ENCODE measurements at regions not wholly inside any gene's neighbourhood (a gene's known extent, or its start where the extent isn't known, plus 50 kb on each side); places are given as distances from the start of the nearest gene placed in this dataset.

DNA sequence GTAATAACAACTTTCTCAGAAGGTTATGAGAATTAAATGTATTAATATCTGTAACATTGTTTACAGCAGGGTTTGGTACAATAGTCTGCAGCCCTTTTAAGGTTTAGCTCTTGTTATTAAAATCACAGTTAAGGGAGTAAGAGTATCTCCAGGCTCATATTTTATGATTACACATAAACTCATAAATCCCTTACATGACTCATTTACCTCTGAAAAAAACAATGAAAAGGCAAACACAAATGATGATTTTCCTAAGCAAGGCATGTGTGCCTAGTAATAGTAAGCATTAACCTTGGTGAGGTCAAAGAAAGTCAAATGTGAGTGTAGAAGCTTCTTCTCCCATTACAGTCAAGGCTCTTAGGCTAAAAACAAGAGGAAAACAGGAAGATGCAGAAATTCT, 84.5 kb upstream of the ADGRL4 start:
- Histone ChIP-seq H3K4me1 (ENCODE audit: insufficient read depth, insufficient read length) (no peaks in the 10 kb centered on the region), H3K36me3 (ENCODE audit: insufficient read depth, insufficient read length, low read length) (no peaks in the 10 kb centered on the region), H3K27me3 (ENCODE audit: insufficient read depth, insufficient read length) (no peaks in the 10 kb centered on the region), H3K9me3 (ENCODE audit: insufficient read depth, low read length) (no peaks in the 10 kb centered on the region), H3K4me3 (ENCODE audit: insufficient read length, low read depth) (no peak overlapping the region), H3K9ac (ENCODE audit: insufficient read length, low read depth) (no peak overlapping the region)
- TF ChIP-seq YY1 (IDR thresholded peaks at IDR 0.05; ENCODE audit: insufficient read depth, insufficient read length) (no peak), SUZ12 (IDR thresholded peaks at IDR 0.05; ENCODE audit: extremely low read depth, insufficient read depth, insufficient read length) (no peak), ZNF274 (IDR thresholded peaks at IDR 0.05; ENCODE audit: low read depth, low read length) (no peak)
- no peak for DNase-seq (ENCODE audit: low read depth, low spot score)

- TF ChIP-seq ZNF274 (IDR thresholded peaks at IDR 0.05; ENCODE audit: low read depth, low read length) = no peak
- no peak for TF ChIP-seq YY1 (IDR thresholded peaks at IDR 0.05; ENCODE audit: insufficient read depth, insufficient read length)
- TF ChIP-seq SUZ12 (IDR thresholded peaks at IDR 0.05; ENCODE audit: extremely low read depth, insufficient read depth, insufficient read length) = no peak
- no peaks in the 10 kb centered on the region for H3K4me1 ChIP-seq (ENCODE audit: insufficient read depth, insufficient read length)
- H3K4me3 ChIP-seq (ENCODE audit: insufficient read length, low read depth) = no peak overlapping the region
- H3K27me3 ChIP-seq (ENCODE audit: insufficient read depth, insufficient read length) = no peaks in the 10 kb centered on the region
- H3K36me3 ChIP-seq (ENCODE audit: insufficient read depth, insufficient read length, low read length) = no peaks in the 10 kb centered on the region
- H3K9ac ChIP-seq (ENCODE audit: insufficient read length, low read depth) = no peak overlapping the region
- no peak for DNase-seq (ENCODE audit: low read depth, low spot score)
- no peaks in the 10 kb centered on the region for H3K9me3 ChIP-seq (ENCODE audit: insufficient read depth, low read length)
Observed at GRCh38 chr1:79089946-79090345, 83.4 kb upstream of the ADGRL4 start.

GRCh38 chr1:79082233-79082632, 75.7 kb upstream of the ADGRL4 start:
- no peaks in the 10 kb centered on the region for H3K36me3 ChIP-seq (ENCODE audit: insufficient read depth, insufficient read length, low read length)
- DNase-seq (ENCODE audit: low read depth, low spot score) = no peak
- H3K9me3 ChIP-seq (ENCODE audit: insufficient read depth, low read length) = no peaks in the 10 kb centered on the region; the same call in 1 of the 2 replicates
- H3K9ac ChIP-seq (ENCODE audit: insufficient read length, low read depth) = no peak overlapping the region
- no peaks in the 10 kb centered on the region for H3K27me3 ChIP-seq (ENCODE audit: insufficient read depth, insufficient read length)
- TF ChIP-seq SUZ12 (IDR thresholded peaks at IDR 0.05; ENCODE audit: extremely low read depth, insufficient read depth, insufficient read length) = no peak
- no peak for TF ChIP-seq YY1 (IDR thresholded peaks at IDR 0.05; ENCODE audit: insufficient read depth, insufficient read length)
- no peak for TF ChIP-seq ZNF274 (IDR thresholded peaks at IDR 0.05; ENCODE audit: low read depth, low read length)
- H3K4me1 ChIP-seq (ENCODE audit: insufficient read depth, insufficient read length) = no peaks in the 10 kb centered on the region
- no peak overlapping the region for H3K4me3 ChIP-seq (ENCODE audit: insufficient read length, low read depth)

DNA sequence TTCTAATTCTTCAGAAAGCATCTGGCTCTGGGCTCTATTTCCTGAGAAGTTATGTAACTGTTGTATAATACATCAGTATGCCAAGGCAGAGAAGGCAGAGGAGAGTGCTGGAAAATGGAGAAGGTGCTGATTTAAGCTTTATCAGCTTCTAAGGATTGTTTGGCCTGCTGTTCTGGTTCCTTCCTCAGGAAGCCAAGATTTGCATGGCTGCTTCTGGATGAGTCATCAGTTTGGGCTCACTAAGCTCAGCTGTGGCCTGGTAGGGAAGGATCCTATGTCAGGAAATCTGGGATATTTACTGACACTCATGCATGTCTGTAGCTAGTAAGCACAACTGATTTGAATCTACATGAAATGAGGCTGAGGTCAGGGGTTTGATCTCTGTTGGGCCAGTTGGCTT, 73.2 kb upstream of the ADGRL4 start:
- Histone ChIP-seq H3K9ac (ENCODE audit: insufficient read length, low read depth) (no peak overlapping the region), H3K4me3 (ENCODE audit: insufficient read length, low read depth) (no peak overlapping the region), H3K36me3 (ENCODE audit: insufficient read depth, insufficient read length, low read length) (no peaks in the 10 kb centered on the region), H3K9me3 (ENCODE audit: insufficient read depth, low read length) (no peaks in the 10 kb centered on the region; the same call in 1 of the 2 replicates), H3K4me1 (ENCODE audit: insufficient read depth, insufficient read length) (no peaks in the 10 kb centered on the region), H3K27me3 (ENCODE audit: insufficient read depth, insufficient read length) (no peaks in the 10 kb centered on the region)
- TF ChIP-seq SUZ12 (IDR thresholded peaks at IDR 0.05; ENCODE audit: extremely low read depth, insufficient read depth, insufficient read length) (no peak), ZNF274 (IDR thresholded peaks at IDR 0.05; ENCODE audit: low read depth, low read length) (no peak), YY1 (IDR thresholded peaks at IDR 0.05; ENCODE audit: insufficient read depth, insufficient read length) (no peak)
- peak; percentile 62 for DNase-seq (ENCODE audit: low read depth, low spot score)

DNA sequence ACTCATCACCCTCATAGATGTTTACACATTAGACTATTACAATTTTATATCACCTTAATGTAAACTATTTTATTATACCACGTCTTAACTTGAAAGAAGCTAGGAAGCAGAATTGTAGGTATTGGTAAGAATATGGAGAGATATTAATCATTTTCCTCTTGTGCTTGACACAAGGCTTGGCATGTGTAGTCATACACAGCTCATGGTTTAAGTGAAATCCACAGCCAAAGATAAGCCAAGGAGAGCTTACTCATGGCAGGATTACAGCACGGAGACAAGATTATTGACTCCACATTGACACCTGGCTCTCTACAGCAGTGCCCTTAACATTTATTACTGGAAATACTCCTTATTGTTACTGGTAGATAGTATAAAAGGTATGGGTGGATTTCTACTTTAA, 68.4 kb upstream of the ADGRL4 start:
- H3K36me3 ChIP-seq (ENCODE audit: insufficient read depth, insufficient read length, low read length) = no peaks in the 10 kb centered on the region
- H3K4me3 ChIP-seq (ENCODE audit: insufficient read length, low read depth) = no peak overlapping the region
- no peak overlapping the region for H3K9ac ChIP-seq (ENCODE audit: insufficient read length, low read depth)
- no peaks in the 10 kb centered on the region for H3K27me3 ChIP-seq (ENCODE audit: insufficient read depth, insufficient read length)
- TF ChIP-seq YY1 (IDR thresholded peaks at IDR 0.05; ENCODE audit: insufficient read depth, insufficient read length) = no peak
- TF ChIP-seq ZNF274 (IDR thresholded peaks at IDR 0.05; ENCODE audit: low read depth, low read length) = no peak
- TF ChIP-seq SUZ12 (IDR thresholded peaks at IDR 0.05; ENCODE audit: extremely low read depth, insufficient read depth, insufficient read length) = no peak
- no peak for DNase-seq (ENCODE audit: low read depth, low spot score)
- no peaks in the 10 kb centered on the region for H3K4me1 ChIP-seq (ENCODE audit: insufficient read depth, insufficient read length)
- no peaks in the 10 kb centered on the region; the same call in 1 of the 2 replicates for H3K9me3 ChIP-seq (ENCODE audit: insufficient read depth, low read length)

DNA sequence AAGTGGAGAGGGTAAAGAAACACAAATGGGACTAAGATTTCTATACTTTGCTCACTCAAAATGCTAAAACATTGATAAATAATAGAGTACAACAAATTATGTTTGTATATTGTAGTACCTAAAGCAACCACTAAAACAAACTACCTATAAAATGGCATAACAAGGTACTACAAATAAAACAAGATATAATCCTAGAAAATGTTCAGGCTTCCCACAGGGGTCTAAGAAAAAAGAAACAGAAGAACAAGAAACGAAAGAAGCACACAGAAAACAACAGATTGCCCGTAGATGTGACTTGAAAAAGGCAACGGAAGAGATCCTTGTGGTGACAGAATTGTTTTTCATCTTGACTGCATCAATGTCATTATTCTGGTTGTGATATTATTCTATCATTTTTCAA, 63.3 kb upstream of the ADGRL4 start:
- TF ChIP-seq ZNF274 (IDR thresholded peaks at IDR 0.05; ENCODE audit: low read depth, low read length) = no peak
- TF ChIP-seq YY1 (IDR thresholded peaks at IDR 0.05; ENCODE audit: insufficient read depth, insufficient read length) = no peak
- TF ChIP-seq SUZ12 (IDR thresholded peaks at IDR 0.05; ENCODE audit: extremely low read depth, insufficient read depth, insufficient read length) = no peak
- no peak overlapping the region for H3K9ac ChIP-seq (ENCODE audit: insufficient read length, low read depth)
- H3K4me3 ChIP-seq (ENCODE audit: insufficient read length, low read depth) = no peak overlapping the region
- no peaks in the 10 kb centered on the region for H3K27me3 ChIP-seq (ENCODE audit: insufficient read depth, insufficient read length)
- H3K9me3 ChIP-seq (ENCODE audit: insufficient read depth, low read length) = no peaks in the 10 kb centered on the region
- H3K4me1 ChIP-seq (ENCODE audit: insufficient read depth, insufficient read length) = no peaks in the 10 kb centered on the region
- H3K36me3 ChIP-seq (ENCODE audit: insufficient read depth, insufficient read length, low read length) = no peaks in the 10 kb centered on the region
- no peak for DNase-seq (ENCODE audit: low read depth, low spot score)

DNA sequence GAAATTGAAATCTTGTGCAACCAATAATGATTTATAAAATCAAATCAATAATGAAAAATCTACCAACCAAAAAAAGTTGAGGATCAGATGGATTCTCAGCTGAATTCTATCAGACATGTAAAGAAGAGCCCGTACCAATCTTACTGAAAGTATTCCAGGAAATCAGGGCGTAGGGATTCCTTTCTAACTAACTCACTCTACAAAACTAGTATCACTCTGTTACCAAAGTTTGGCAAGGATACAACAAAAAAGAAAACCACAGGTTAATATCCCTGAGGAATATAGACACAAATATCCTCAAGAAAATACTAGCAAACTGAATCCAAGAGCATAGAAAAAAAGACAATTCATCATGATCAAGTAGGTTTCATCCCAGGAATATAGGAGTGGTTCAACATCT, 52.8 kb upstream of the ADGRL4 start:
- no peaks in the 10 kb centered on the region; the same call in 1 of the 2 replicates for H3K9me3 ChIP-seq (ENCODE audit: insufficient read depth, low read length)
- no peak overlapping the region for H3K9ac ChIP-seq (ENCODE audit: insufficient read length, low read depth)
- no peaks in the 10 kb centered on the region for H3K4me1 ChIP-seq (ENCODE audit: insufficient read depth, insufficient read length)
- H3K4me3 ChIP-seq (ENCODE audit: insufficient read length, low read depth) = no peak overlapping the region
- DNase-seq (ENCODE audit: low read depth, low spot score) = no peak
- no peak for TF ChIP-seq SUZ12 (IDR thresholded peaks at IDR 0.05; ENCODE audit: extremely low read depth, insufficient read depth, insufficient read length)
- H3K27me3 ChIP-seq (ENCODE audit: insufficient read depth, insufficient read length) = no peaks in the 10 kb centered on the region
- no peaks in the 10 kb centered on the region for H3K36me3 ChIP-seq (ENCODE audit: insufficient read depth, insufficient read length, low read length)
